ENCODE measurements at regions not wholly inside any gene's neighbourhood (a gene's known extent, or its start where the extent isn't known, plus 50 kb on each side); places are given as distances from the start of the nearest gene placed in this dataset.

- no peak for DNase-seq (ENCODE audit: extremely low read depth, low read depth)
- no peak for TF ChIP-seq CTCF (IDR thresholded peaks at IDR 0.05; ENCODE audit: low read depth, low read length)
Observed at GRCh38 chr5:166712447-166713185, 1578.8 kb upstream of the WWC1 start.

- TF ChIP-seq CTCF (IDR thresholded peaks at IDR 0.05; ENCODE audit: low read depth, low read length): no peak
- no peak for DNase-seq (ENCODE audit: extremely low read depth, low read depth)
Observed at GRCh38 chr5:166713295-166713694, 1578.2 kb upstream of the WWC1 start.

GRCh38 chr5:166716856-166717492, 1574.5 kb upstream of the WWC1 start:
- TF ChIP-seq CTCF (IDR thresholded peaks at IDR 0.05; ENCODE audit: low read depth, low read length): no peak
- no peak for DNase-seq (ENCODE audit: extremely low read depth, low read depth)

- no peak for TF ChIP-seq CTCF (IDR thresholded peaks at IDR 0.05; ENCODE audit: low read depth, low read length)
- DNase-seq (ENCODE audit: extremely low read depth, low read depth): no peak
Observed at GRCh38 chr5:166719991-166720390, 1571.5 kb upstream of the WWC1 start.

- no peak for TF ChIP-seq CTCF (IDR thresholded peaks at IDR 0.05; ENCODE audit: low read depth, low read length)
- DNase-seq (ENCODE audit: extremely low read depth, low read depth): no peak
Observed at GRCh38 chr5:166722939-166723338, 1568.5 kb upstream of the WWC1 start.

- no peak for TF ChIP-seq CTCF (IDR thresholded peaks at IDR 0.05; ENCODE audit: low read depth, low read length)
- DNase-seq (ENCODE audit: extremely low read depth, low read depth): no peak
Observed at GRCh38 chr5:166724284-166724683, 1567.2 kb upstream of the WWC1 start.

GRCh38 chr5:166725593-166725992, 1565.9 kb upstream of the WWC1 start:
- DNase-seq (ENCODE audit: extremely low read depth, low read depth): no peak
- TF ChIP-seq CTCF (IDR thresholded peaks at IDR 0.05; ENCODE audit: low read depth, low read length): no peak
